ENCODE measurements at regions not wholly inside any gene's neighbourhood (a gene's known extent, or its start where the extent isn't known, plus 50 kb on each side); places are given as distances from the start of the nearest gene placed in this dataset.

GRCh38 chr19:31666126-31666525 lies 316.9 kb upstream of the TSHZ3 start:
- TF ChIP-seq ZNF274 (IDR thresholded peaks at IDR 0.05; ENCODE audit: low read depth, low read length): no peak
- TF ChIP-seq YY1 (IDR thresholded peaks at IDR 0.05; ENCODE audit: insufficient read depth, insufficient read length): no peak
